ENCODE measurements at regions not wholly inside any gene's neighbourhood (a gene's known extent, or its start where the extent isn't known, plus 50 kb on each side); places are given as distances from the start of the nearest gene placed in this dataset.

DNA sequence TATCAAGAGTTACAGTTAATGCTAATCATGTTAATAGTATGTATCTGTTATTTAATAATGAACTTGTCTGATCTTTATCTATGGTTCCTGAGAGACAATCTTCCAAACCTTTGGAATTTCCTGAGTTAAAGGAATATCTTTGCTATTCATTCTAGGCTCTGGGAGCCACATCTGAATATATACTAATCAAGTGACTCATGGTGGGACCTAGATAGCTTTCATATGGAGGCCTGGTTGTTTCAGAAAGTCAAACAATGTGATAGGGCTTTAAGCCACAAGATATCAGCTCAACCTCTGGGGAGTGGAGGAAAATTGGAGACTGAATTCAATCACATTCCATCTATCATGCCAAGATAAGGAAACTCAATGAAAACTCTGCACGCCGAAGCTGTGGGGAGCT, 746.4 kb downstream of the TNS3 start:
- TF ChIP-seq CTCF (IDR thresholded peaks at IDR 0.05), result no peak
- TF ChIP-seq POLR2A (IDR thresholded peaks at IDR 0.05), result no peak
